Peyer's patch (tissue), 4 donors: ENCODE measurements at regions not wholly inside any gene's neighbourhood (a gene's known extent, or its start where the extent isn't known, plus 50 kb on each side); places are given as distances from the start of the nearest gene placed in this dataset.

ENCODE experiments used
- POLR2A ChIP-seq, 2 donors: fragments of 450-650 bp; IDR thresholded peaks; one replicate each; pipeline ENCODE4 v1.5.1; 2017; ENCODE audit warnings: antibody characterized with exemption in 2 of 2, mild to moderate bottlenecking in 2 of 2, moderate library complexity in 2 of 2
- TF ChIP-seq, protein P1 (sequence below), 6 experiments: fragments of 450-650 bp in 4 of 6; fragments of 200-600 bp in 2 of 6; sonication (generic) in 1 of 6; IDR thresholded peaks; one replicate each; pipeline ENCODE4 v1.5.1; 2017 to 2019; ENCODE audit warnings: antibody characterized with exemption in 6 of 6, mild to moderate bottlenecking in 3 of 6, moderate library complexity in 1 of 6

DNA sequence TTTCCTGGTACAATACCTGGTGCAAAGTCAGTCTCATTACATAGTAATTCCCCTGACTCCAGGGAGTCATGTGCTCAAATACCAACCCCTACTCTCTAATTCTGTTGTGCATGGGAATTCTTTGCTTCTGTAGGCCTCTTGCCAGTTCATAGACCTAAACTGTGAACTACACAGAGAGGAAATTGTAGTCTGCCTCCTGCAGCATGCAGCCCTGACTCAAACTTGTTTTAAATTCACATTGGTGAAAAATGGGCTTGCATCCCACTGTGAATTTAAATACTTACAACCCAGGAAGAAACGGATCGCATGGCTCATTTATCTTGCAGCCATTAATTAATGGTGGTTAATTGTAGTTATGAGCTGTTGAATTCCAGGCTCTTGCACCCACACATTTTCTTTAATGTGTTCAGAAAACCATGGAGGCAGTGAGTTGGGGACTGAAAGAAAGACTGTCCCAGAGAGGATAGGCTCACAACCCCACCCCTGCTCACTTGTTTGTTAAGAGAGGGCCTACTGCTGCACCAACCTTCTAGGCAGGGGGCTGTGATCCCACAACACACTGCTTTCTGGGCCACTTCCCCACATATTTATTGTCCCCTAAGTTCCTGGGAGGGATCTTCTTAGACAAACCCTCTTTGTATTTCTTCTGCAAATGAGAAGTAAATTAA lies 579.1 kb downstream of the DHX35 start:
- no peak for TF ChIP-seq POLR2A (IDR thresholded peaks at IDR 0.05)
- TF ChIP-seq, protein P1, sequence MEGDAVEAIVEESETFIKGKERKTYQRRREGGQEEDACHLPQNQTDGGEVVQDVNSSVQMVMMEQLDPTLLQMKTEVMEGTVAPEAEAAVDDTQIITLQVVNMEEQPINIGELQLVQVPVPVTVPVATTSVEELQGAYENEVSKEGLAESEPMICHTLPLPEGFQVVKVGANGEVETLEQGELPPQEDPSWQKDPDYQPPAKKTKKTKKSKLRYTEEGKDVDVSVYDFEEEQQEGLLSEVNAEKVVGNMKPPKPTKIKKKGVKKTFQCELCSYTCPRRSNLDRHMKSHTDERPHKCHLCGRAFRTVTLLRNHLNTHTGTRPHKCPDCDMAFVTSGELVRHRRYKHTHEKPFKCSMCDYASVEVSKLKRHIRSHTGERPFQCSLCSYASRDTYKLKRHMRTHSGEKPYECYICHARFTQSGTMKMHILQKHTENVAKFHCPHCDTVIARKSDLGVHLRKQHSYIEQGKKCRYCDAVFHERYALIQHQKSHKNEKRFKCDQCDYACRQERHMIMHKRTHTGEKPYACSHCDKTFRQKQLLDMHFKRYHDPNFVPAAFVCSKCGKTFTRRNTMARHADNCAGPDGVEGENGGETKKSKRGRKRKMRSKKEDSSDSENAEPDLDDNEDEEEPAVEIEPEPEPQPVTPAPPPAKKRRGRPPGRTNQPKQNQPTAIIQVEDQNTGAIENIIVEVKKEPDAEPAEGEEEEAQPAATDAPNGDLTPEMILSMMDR (IDR thresholded peaks at IDR 0.05) = no peak
